ENCODE measurements at regions not wholly inside any gene's neighbourhood (a gene's known extent, or its start where the extent isn't known, plus 50 kb on each side); places are given as distances from the start of the nearest gene placed in this dataset.

DNA sequence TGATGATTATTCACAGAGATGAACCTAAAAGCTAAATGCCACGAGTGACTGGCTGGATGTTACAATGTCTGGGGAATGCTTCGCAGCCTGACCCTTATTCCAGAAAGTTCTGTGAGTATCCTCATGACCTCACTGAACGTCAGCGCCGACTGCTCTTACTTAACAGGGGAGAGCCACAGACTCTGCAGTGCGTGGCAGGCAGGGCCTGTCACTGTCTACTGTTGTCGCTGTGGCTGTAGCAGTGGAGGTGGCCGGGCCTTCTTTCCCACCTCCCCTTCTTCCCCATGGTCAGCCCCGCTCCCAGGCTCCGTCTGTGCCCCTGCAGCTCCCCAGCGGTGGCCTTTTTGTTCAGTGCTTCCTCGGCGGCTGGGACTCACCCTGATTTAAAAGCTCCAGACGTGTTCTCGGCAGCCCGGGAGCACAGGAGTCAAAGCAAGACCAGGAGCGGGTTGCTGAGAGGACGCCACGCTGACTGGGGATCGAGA, 52.2 kb upstream of the TARBP1 start:
- ChIA-PET CTCF (no interaction called here), POLR2A (no interaction called here)
- H3K4me3 Mint-ChIP-seq = no peak overlapping the region
- Histone ChIP-seq H3K27ac (ENCODE audit: low read depth, low read length) (no peak overlapping the region), H3K36me3 (ENCODE audit: control insufficient read depth in 2 of 3, insufficient read depth in 3 of 3, low read length in 3 of 3) (no peaks in the 10 kb centered on the region), H3K9me3 (ENCODE audit: control insufficient read depth in 2 of 3, low read length in 3 of 3) (no peaks in the 10 kb centered on the region), H3K4me3 (ENCODE audit: low read length) (no peak overlapping the region), H3K4me1 (ENCODE audit: control insufficient read depth in 2 of 2, insufficient read depth in 2 of 2, low read length in 2 of 2) (no peaks in the 10 kb centered on the region), H3K27me3 (ENCODE audit: control insufficient read depth in 2 of 2, insufficient read depth in 2 of 2, low read length in 2 of 2) (no peaks in the 10 kb centered on the region)
- ATAC-seq (no peak), DNase-seq (no peak)
- peaks cover 0 to 18% (median 6%) of the 10 kb centered on the region in 5 donors for H3K27me3 Mint-ChIP-seq
- no peaks in the 10 kb centered on the region for H3K36me3 Mint-ChIP-seq
- H3K4me1 Mint-ChIP-seq = peaks cover 0 to 17% (median 0%) of the 10 kb centered on the region in 7 donors
- no peak overlapping the region for H3K27ac Mint-ChIP-seq
- intact Hi-C loops (cut with micrococcal nuclease) = no loop called here
- H3K9me3 Mint-ChIP-seq = no peaks in the 10 kb centered on the region

DNA sequence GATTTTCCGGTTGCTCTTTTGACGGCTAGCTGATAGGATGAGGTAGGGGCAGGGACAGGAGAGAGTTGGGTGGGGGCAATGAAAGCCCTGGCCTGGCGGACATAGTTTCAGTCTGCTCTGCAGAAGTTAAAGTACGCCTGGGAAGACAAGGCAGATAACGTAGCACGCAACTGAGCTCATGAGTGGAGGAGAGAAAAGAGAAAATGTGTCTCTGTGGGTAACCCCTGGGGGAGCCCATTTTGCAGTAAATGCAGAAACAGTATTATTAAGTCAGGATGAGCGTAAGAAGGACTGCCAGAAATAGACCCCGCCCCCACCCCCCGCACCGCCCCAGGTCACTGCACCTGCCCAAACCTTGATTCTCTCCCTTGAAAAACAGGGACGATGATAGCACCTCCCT, 51.7 kb upstream of the TARBP1 start:
- no peak overlapping the region for H3K4me3 Mint-ChIP-seq
- no peaks in the 10 kb centered on the region for H3K9me3 ChIP-seq (ENCODE audit: control insufficient read depth in 2 of 3, low read length in 3 of 3)
- peaks cover 0 to 17% (median 2%) of the 10 kb centered on the region in 7 donors for H3K4me1 Mint-ChIP-seq
- DNase-seq (no peak), ATAC-seq (no peak)
- no peaks in the 10 kb centered on the region for H3K36me3 ChIP-seq (ENCODE audit: control insufficient read depth in 2 of 3, insufficient read depth in 3 of 3, low read length in 3 of 3)
- H3K27me3 ChIP-seq (ENCODE audit: control insufficient read depth in 2 of 2, insufficient read depth in 2 of 2, low read length in 2 of 2) = no peaks in the 10 kb centered on the region
- no peak overlapping the region for H3K4me3 ChIP-seq (ENCODE audit: low read length)
- H3K27ac ChIP-seq (ENCODE audit: low read depth, low read length) = no peak overlapping the region
- ChIA-PET CTCF (no interaction called here), POLR2A (no interaction called here)
- H3K27me3 Mint-ChIP-seq = peaks cover 0 to 20% (median 6%) of the 10 kb centered on the region in 5 donors
- no peaks in the 10 kb centered on the region for H3K36me3 Mint-ChIP-seq
- H3K9me3 Mint-ChIP-seq = no peaks in the 10 kb centered on the region
- intact Hi-C loops (cut with micrococcal nuclease) = no loop called here
- H3K27ac Mint-ChIP-seq = peak overlapping the region in 1 of 9 donors; percentile 67
- H3K4me1 ChIP-seq (ENCODE audit: control insufficient read depth in 2 of 2, insufficient read depth in 2 of 2, low read length in 2 of 2) = no peaks in the 10 kb centered on the region

DNA sequence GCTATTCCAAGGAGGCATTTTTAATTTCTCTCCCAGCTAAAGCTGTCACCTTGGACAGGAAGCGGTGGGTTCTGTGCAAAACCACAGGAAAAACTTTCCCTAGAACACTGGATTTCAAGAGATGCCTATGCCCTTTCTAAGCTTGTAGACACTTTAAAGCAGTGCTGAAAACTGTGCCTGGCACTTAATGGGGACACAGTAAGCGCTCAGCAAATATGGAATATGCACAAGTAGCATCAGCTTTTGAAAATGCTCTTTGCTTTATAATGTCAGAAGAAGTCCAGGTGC, 50.9 kb upstream of the TARBP1 start:
- H3K9me3 Mint-ChIP-seq = no peaks in the 10 kb centered on the region
- Histone ChIP-seq H3K27me3 (ENCODE audit: control insufficient read depth in 2 of 2, insufficient read depth in 2 of 2, low read length in 2 of 2) (no peaks in the 10 kb centered on the region), H3K27ac (ENCODE audit: low read depth, low read length) (no peak overlapping the region), H3K9me3 (ENCODE audit: control insufficient read depth in 2 of 3, low read length in 3 of 3) (no peaks in the 10 kb centered on the region), H3K4me3 (ENCODE audit: low read length) (no peak overlapping the region), H3K4me1 (ENCODE audit: control insufficient read depth in 2 of 2, insufficient read depth in 2 of 2, low read length in 2 of 2) (no peaks in the 10 kb centered on the region), H3K36me3 (ENCODE audit: control insufficient read depth in 2 of 3, insufficient read depth in 3 of 3, low read length in 3 of 3) (no peaks in the 10 kb centered on the region)
- CTCF ChIA-PET = interaction anchor here (0.9 kb wide), 1 partner anchor 15 kb away, joined by 3 read pairs; no protein-coding TSS in a partner anchor
- ATAC-seq (no peak), DNase-seq (no peak)
- H3K27ac Mint-ChIP-seq = peak overlapping the region in 1 of 9 donors; percentile 49
- H3K4me3 Mint-ChIP-seq = peak overlapping the region in 1 of 10 donors; percentile 44
- POLR2A ChIA-PET = interaction anchor here (1.1 kb wide), 1 partner anchor 14 kb away, joined by 4 read pairs; no protein-coding TSS in a partner anchor
- H3K4me1 Mint-ChIP-seq = peaks cover 5 to 23% (median 9%) of the 10 kb centered on the region in 7 donors
- H3K36me3 Mint-ChIP-seq = no peaks in the 10 kb centered on the region
- peaks cover 0 to 24% (median 9%) of the 10 kb centered on the region in 5 donors for H3K27me3 Mint-ChIP-seq
- intact Hi-C loops (cut with micrococcal nuclease) = no loop called here

DNA sequence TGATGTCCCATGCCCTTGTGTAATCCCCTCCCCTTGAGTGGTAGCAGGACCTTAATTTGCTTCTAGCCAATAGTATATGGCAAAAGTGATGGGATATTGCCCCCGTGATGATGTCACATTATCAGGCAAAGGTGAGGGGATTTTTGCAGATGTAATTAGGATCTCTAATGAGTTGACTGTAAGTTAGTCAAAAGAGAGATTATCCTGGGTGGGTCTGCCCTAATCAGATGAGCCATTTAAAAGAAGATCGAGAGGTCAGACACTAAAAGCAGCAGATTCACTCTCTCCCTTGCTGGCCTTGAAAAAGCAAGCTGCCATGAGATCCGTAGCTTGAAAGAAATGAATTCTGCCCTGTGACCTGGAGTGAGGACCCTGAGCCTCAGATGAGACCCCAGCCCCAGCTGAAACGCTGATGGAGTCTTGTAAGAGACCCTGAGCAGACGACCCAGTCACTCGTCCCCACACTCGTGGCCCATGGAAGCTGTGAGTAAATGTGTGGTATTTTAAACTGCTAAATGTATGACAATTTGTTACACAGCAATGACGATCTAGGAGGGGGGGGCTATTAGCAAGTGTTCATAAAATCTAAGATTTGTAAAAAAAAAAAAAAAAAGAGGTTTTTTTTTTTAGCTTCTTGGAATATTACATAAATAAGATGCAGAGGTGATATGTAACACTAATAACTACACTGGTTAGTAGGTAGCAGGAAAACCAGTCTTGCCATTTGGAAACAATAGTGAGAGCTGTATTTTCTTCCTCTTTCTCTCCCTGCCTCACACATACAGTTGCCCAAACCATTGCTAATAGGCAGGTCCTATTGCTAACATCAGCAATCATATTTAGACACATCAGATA, 50.3 kb upstream of the TARBP1 start:
- POLR2A ChIA-PET = interaction anchor here (1.1 kb wide), 1 partner anchor 15 kb away, joined by 4 read pairs; no protein-coding TSS in a partner anchor

More for the DNA sequence above, 50.3 kb upstream of the TARBP1 start:
- Histone ChIP-seq H3K4me1 (ENCODE audit: control insufficient read depth in 2 of 2, insufficient read depth in 2 of 2, low read length in 2 of 2) (no peaks in the 10 kb centered on the region), H3K27ac (ENCODE audit: low read depth, low read length) (no peak overlapping the region), H3K4me3 (ENCODE audit: low read length) (no peak overlapping the region), H3K27me3 (ENCODE audit: control insufficient read depth in 2 of 2, insufficient read depth in 2 of 2, low read length in 2 of 2) (no peaks in the 10 kb centered on the region), H3K36me3 (ENCODE audit: control insufficient read depth in 2 of 3, insufficient read depth in 3 of 3, low read length in 3 of 3) (no peaks in the 10 kb centered on the region), H3K9me3 (ENCODE audit: control insufficient read depth in 2 of 3, low read length in 3 of 3) (no peaks in the 10 kb centered on the region)
- H3K4me1 Mint-ChIP-seq = peaks cover 5 to 23% (median 9%) of the 10 kb centered on the region in 7 donors
- CTCF ChIA-PET = interaction anchor here (0.9 kb wide), 1 partner anchor 15 kb away, joined by 3 read pairs; no protein-coding TSS in a partner anchor
- intact Hi-C loops (cut with micrococcal nuclease) = no loop called here
- no peaks in the 10 kb centered on the region for H3K9me3 Mint-ChIP-seq
- peaks cover 0 to 24% (median 9%) of the 10 kb centered on the region in 5 donors for H3K27me3 Mint-ChIP-seq
- no peak for ATAC-seq
- no peaks in the 10 kb centered on the region for H3K36me3 Mint-ChIP-seq
- H3K4me3 Mint-ChIP-seq = peak overlapping the region in 1 of 10 donors; percentile 44
- peak overlapping the region in 1 of 9 donors; percentile 49 for H3K27ac Mint-ChIP-seq
- no peak for DNase-seq
